ENCODE measurements at regions not wholly inside any gene's neighbourhood (a gene's known extent, or its start where the extent isn't known, plus 50 kb on each side); places are given as distances from the start of the nearest gene placed in this dataset.

GRCh38 chrX:138858438-138858837 is 146.9 kb upstream of the FGF13 start (continued):
- no peak for TF ChIP-seq PBX2 (CRISPR knock-in tag; IDR thresholded peaks at IDR 0.05; ENCODE audit: low read depth)
- TF ChIP-seq PBX2 (tag; conservative IDR thresholded peaks at IDR 0.05; ENCODE audit: low read depth) = peak; percentile 96
- TF ChIP-seq ZNF133 (CRISPR knock-in tag; IDR thresholded peaks at IDR 0.05) = no peak
- no peak for TF ChIP-seq ZNF3 (CRISPR knock-in tag; IDR thresholded peaks at IDR 0.05)
- peak; percentile 74 for TF ChIP-seq MAFG (tag; conservative IDR thresholded peaks at IDR 0.05)
- peak; percentile 57 for TF ChIP-seq C11orf30 (IDR thresholded peaks at IDR 0.05; ENCODE audit: low read depth)
- TF ChIP-seq ZNF384 (IDR thresholded peaks at IDR 0.05; ENCODE audit: low read depth, low read length) = peak; percentile 46; the same call in 1 of the 2 replicates
- no peak for TF ChIP-seq GTF2E2 (tag; IDR thresholded peaks at IDR 0.05)
- no peak for TF ChIP-seq RERE (CRISPR knock-in tag; IDR thresholded peaks at IDR 0.05; ENCODE audit: borderline replicate concordance)
- TF ChIP-seq SAFB2 (IDR thresholded peaks at IDR 0.05; ENCODE audit: borderline replicate concordance, low read depth, low read length, severe bottlenecking) = no peak
- no peak for TF ChIP-seq MED1 (CRISPR knock-in tag; IDR thresholded peaks at IDR 0.05; ENCODE audit: borderline replicate concordance)
- no peak for TF ChIP-seq SAP30 (IDR thresholded peaks at IDR 0.05; ENCODE audit: borderline replicate concordance, insufficient read depth, low read depth, low read length, poor library complexity, severe bottlenecking)
- peak; percentile 61; the same call in 1 of the 2 replicates for TF ChIP-seq HES1 (IDR thresholded peaks at IDR 0.05; ENCODE audit: low read depth)
- TF ChIP-seq SMARCB1 (IDR thresholded peaks at IDR 0.05; ENCODE audit: insufficient read length, low read depth) = no peak
- no peak for TF ChIP-seq DNMT1 (IDR thresholded peaks at IDR 0.05)
- TF ChIP-seq SMARCA4 (IDR thresholded peaks at IDR 0.05) = peak; percentile 77
- no peak for TF ChIP-seq ZNF431 (CRISPR knock-in tag; IDR thresholded peaks at IDR 0.05)
- TF ChIP-seq CBFA2T3 (IDR thresholded peaks at IDR 0.05) = 0 out of 2 replicates have a peak, but pooled peaks have one; percentile 33
- peak; percentile 87 for TF ChIP-seq JUN (IDR thresholded peaks at IDR 0.05; ENCODE audit: borderline replicate concordance, low read depth, low read length)
- TF ChIP-seq JUN (CRISPR knock-in tag; IDR thresholded peaks at IDR 0.05; ENCODE audit: borderline replicate concordance) = no peak
- TF ChIP-seq FOS (IDR thresholded peaks at IDR 0.05; ENCODE audit: extremely low read depth, insufficient read length) = peak; percentile 31
- no peak for TF ChIP-seq NUFIP1 (IDR thresholded peaks at IDR 0.05; ENCODE audit: partially characterized antibody)
- TF ChIP-seq ARID1B (IDR thresholded peaks at IDR 0.05) = peak; percentile 78
